NOMO-1 treated with dmso at 0.1 percent for 144 hours (cell line): ENCODE measurements at regions not wholly inside any gene's neighbourhood (a gene's known extent, or its start where the extent isn't known, plus 50 kb on each side); places are given as distances from the start of the nearest gene placed in this dataset.
"Not testable (repeated sequence)": the region's sequence is repeated elsewhere in the genome, so short reads cannot be mapped to it uniquely, and the experiment has no call there.

Experiments
- DNase-seq: peaks from one replicate; lab custom pipeline; 2025; ENCODE audit not compliant: unreplicated experiment; lab: John Stamatoyannopoulos, UW

- no peak for DNase-seq
Measured at GRCh38 chr3:139131951-139132350, 87.3 kb upstream of the PRR23C start.

GRCh38 chr3:139132976-139133375, 88.3 kb upstream of the PRR23C start:
- DNase-seq, result no peak

- DNase-seq, result no peak
Measured at GRCh38 chr3:139134678-139135372, 90.1 kb upstream of the PRR23C start.

- DNase-seq, result no peak
Measured at GRCh38 chr3:139135657-139136056, 91.0 kb upstream of the PRR23C start.

GRCh38 chr3:139136469-139137202, 91.9 kb upstream of the PRR23C start:
- DNase-seq, result no peak

- DNase-seq, result no peak
Measured at GRCh38 chr3:139140553-139140952, 95.9 kb upstream of the PRR23C start.

- DNase-seq, result not testable (repeated sequence)
Measured at GRCh38 chr3:139145980-139146379, 101.3 kb upstream of the PRR23C start.

GRCh38 chr3:139151530-139151929, 106.8 kb upstream of the PRR23C start:
- no peak for DNase-seq

GRCh38 chr3:139153434-139153833, 108.7 kb upstream of the PRR23C start:
- DNase-seq, result not testable (repeated sequence)

- DNase-seq, result no peak
Measured at GRCh38 chr3:139157161-139157932, 112.7 kb upstream of the PRR23C start.

GRCh38 chr3:139159356-139159755, 114.7 kb upstream of the PRR23C start:
- no peak for DNase-seq

- DNase-seq, result no peak
Measured at GRCh38 chr3:139173372-139174108, 128.8 kb upstream of the PRR23C start.

- no peak for DNase-seq
Measured at GRCh38 chr3:139180489-139180888, 135.8 kb upstream of the PRR23C start.

- DNase-seq, result no peak
Measured at GRCh38 chr3:139182143-139182542, 137.5 kb upstream of the PRR23C start.

- DNase-seq, result no peak
Measured at GRCh38 chr3:139182598-139182997, 137.9 kb upstream of the PRR23C start.

GRCh38 chr3:139185527-139185926, 140.8 kb upstream of the PRR23C start:
- DNase-seq, result no peak

- no peak for DNase-seq
Measured at GRCh38 chr3:139187154-139187553, 142.5 kb upstream of the PRR23C start.

GRCh38 chr3:139187648-139188047, 143.0 kb upstream of the PRR23C start:
- no peak for DNase-seq

- no peak for DNase-seq
Measured at GRCh38 chr3:139189943-139190342, 145.3 kb upstream of the PRR23C start.

GRCh38 chr3:139194421-139194820, 149.4 kb upstream of the MRPS22 start:
- not testable (repeated sequence) for DNase-seq

GRCh38 chr3:139196146-139196545, 147.7 kb upstream of the MRPS22 start:
- not testable (repeated sequence) for DNase-seq
